Adrenal gland (tissue), 9 donors: ENCODE measurements at regions not wholly inside any gene's neighbourhood (a gene's known extent, or its start where the extent isn't known, plus 50 kb on each side); places are given as distances from the start of the nearest gene placed in this dataset.
A peak's percentile ranks its signal among the peaks of the same experiment; 100 is the strongest.

Source experiments
- DNase-seq, 7 donors: peaks; one replicate each; pipeline ENCODE4 v3.0.0-alpha.2; 2019 to 2020
- H3K27ac ChIP-seq, 5 donors: fragments of 200-600 bp; sonication (generic) in 4 of 5; 1 replicate in 3 of 5; 2 replicates in 2 of 5; pipeline versions ENCODE4 v1.5.1 to v1.8.0; 2016 to 2020; ENCODE audit warnings: mild to moderate bottlenecking in 1 of 5
- H3K27me3 ChIP-seq: fragments of 200-600 bp; 2 replicates; pipeline ENCODE4 v1.8.0; 2021
- H3K36me3 ChIP-seq, 2 donors: fragments of 200-600 bp; replicated peaks in 1 of 2; 1 replicate in 1 of 2; 2 replicates in 1 of 2; pipeline versions ENCODE4 v1.5.1 to v1.8.0; 2018 to 2022
- H3K4me1 ChIP-seq, 2 donors: fragments of 200-600 bp; replicated peaks in 1 of 2; 1 replicate in 1 of 2; 2 replicates in 1 of 2; pipeline versions ENCODE4 v1.5.1 to v1.8.0; 2018 to 2021
- H3K4me3 ChIP-seq, 4 donors: fragments of 200-600 bp; sonication (generic) in 3 of 4; one replicate each; pipeline ENCODE4 v1.5.1; 2016 to 2018
- H3K9me3 ChIP-seq, 3 donors: fragments of 200-600 bp; sonication (generic) in 1 of 3; replicated peaks in 1 of 3; 1 replicate in 2 of 3; 2 replicates in 1 of 3; pipeline versions ENCODE4 v1.5.1 to v1.8.0; 2016 to 2021
- POLR2A ChIP-seq, 2 donors: fragments of 450-650 bp; IDR thresholded peaks; one replicate each; pipeline ENCODE4 v1.6.1; 2017; ENCODE audit warnings: antibody characterized with exemption in 2 of 2, mild to moderate bottlenecking in 2 of 2, moderate library complexity in 1 of 2
- WGBS, 4 donors: extraction: QIAGEN DNeasy Blood & Tissue Kit in 2 of 4; methylation state at CpG; one replicate each; pipeline versions ENCODE4 v1.1.5 to v1.1.7; 2013 to 2017; 5-methylcytosine and 5-hydroxymethylcytosine counted together
- intact Hi-C, 2 donors: fragments of 100-400 bp; cut with DNase I; formaldehyde crosslinking; loops; one replicate each; pipeline versions ENCODE4 v1.14.1 to v1.15.0; 2022 to 2023
- TF ChIP-seq, protein P1 (sequence below), 6 experiments: fragments of 450-650 bp in 4 of 6; fragments of 200-600 bp in 2 of 6; sonication (generic) in 1 of 6; IDR thresholded peaks; 1 replicate in 5 of 6; 2 replicates in 1 of 6; pipeline versions ENCODE4 v1.5.1 to v1.8.0; 2016 to 2021; ENCODE audit warnings: antibody characterized with exemption in 6 of 6, mild to moderate bottlenecking in 2 of 6, moderate library complexity in 1 of 6
- donor health status: healthy with polysubstance abuse.
- donor health status: Bipolar disorder and iron deficiency.
- donor health status: DM: yes; HTN: yes; CAD: no.
- donor health status: DM: no; HTN: no; CAD: no.
- donor health status: DM: no; HTN: no; CAD: no.

GRCh38 chr19:31602548-31602947, 253.3 kb upstream of the TSHZ3 start:
- intact Hi-C loops, result no loop called here
- Histone ChIP-seq H3K27ac (no peak overlapping the region), H3K4me3 (no peak overlapping the region), H3K27me3 (no peaks in the 10 kb centered on the region), H3K36me3 (no peaks in the 10 kb centered on the region), H3K4me1 (no peaks in the 10 kb centered on the region), H3K9me3 (no peaks in the 10 kb centered on the region)
- TF ChIP-seq POLR2A (IDR thresholded peaks at IDR 0.05), result no peak
- TF ChIP-seq, protein P1, sequence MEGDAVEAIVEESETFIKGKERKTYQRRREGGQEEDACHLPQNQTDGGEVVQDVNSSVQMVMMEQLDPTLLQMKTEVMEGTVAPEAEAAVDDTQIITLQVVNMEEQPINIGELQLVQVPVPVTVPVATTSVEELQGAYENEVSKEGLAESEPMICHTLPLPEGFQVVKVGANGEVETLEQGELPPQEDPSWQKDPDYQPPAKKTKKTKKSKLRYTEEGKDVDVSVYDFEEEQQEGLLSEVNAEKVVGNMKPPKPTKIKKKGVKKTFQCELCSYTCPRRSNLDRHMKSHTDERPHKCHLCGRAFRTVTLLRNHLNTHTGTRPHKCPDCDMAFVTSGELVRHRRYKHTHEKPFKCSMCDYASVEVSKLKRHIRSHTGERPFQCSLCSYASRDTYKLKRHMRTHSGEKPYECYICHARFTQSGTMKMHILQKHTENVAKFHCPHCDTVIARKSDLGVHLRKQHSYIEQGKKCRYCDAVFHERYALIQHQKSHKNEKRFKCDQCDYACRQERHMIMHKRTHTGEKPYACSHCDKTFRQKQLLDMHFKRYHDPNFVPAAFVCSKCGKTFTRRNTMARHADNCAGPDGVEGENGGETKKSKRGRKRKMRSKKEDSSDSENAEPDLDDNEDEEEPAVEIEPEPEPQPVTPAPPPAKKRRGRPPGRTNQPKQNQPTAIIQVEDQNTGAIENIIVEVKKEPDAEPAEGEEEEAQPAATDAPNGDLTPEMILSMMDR (IDR thresholded peaks at IDR 0.05), result no peak
- 93 to 98% (median 96%) methylated on average over 4 of the region's 4 CpGs for WGBS, 4 donors
- DNase-seq, result no peak

- H3K4me3 ChIP-seq, result no peak overlapping the region
- intact Hi-C loops, result no loop called here
- no peak overlapping the region for H3K27ac ChIP-seq
- TF ChIP-seq POLR2A (IDR thresholded peaks at IDR 0.05), result no peak
- TF ChIP-seq, protein P1 (IDR thresholded peaks at IDR 0.05), result no peak
- no peaks in the 10 kb centered on the region for H3K27me3 ChIP-seq
- no peaks in the 10 kb centered on the region for H3K36me3 ChIP-seq
- DNase-seq, result no peak
- 73 to 81% (median 76%) methylated on average over 10 of the region's 10 CpGs for WGBS, 4 donors
- no peaks in the 10 kb centered on the region for H3K9me3 ChIP-seq
- no peaks in the 10 kb centered on the region for H3K4me1 ChIP-seq
These were observed 255.3 kb upstream of the TSHZ3 start for GRCh38 chr19:31604493-31605040.

- Histone ChIP-seq H3K27me3 (no peaks in the 10 kb centered on the region), H3K27ac (no peak overlapping the region), H3K4me3 (no peak overlapping the region), H3K9me3 (no peaks in the 10 kb centered on the region), H3K4me1 (no peaks in the 10 kb centered on the region), H3K36me3 (no peaks in the 10 kb centered on the region)
- peak in 2 of 7 donors; percentile 23 to 29 for DNase-seq
- WGBS, 4 donors, result 78 to 84% (median 80%) methylated on average over 8 of the region's 8 CpGs
- TF ChIP-seq POLR2A (IDR thresholded peaks at IDR 0.05), result no peak
- intact Hi-C loops, result no loop called here
These were observed 260.8 kb upstream of the TSHZ3 start for GRCh38 chr19:31610018-31610417.

- Histone ChIP-seq H3K36me3 (no peaks in the 10 kb centered on the region), H3K4me1 (no peaks in the 10 kb centered on the region), H3K27ac (no peak overlapping the region), H3K9me3 (no peaks in the 10 kb centered on the region), H3K27me3 (no peaks in the 10 kb centered on the region), H3K4me3 (no peak overlapping the region)
- intact Hi-C loops, result no loop called here
- no peak for DNase-seq
- 81 to 87% (median 84%) methylated on average over 3 of the region's 3 CpGs for WGBS, 4 donors
- TF ChIP-seq, protein P1 (IDR thresholded peaks at IDR 0.05), result no peak
- no peak for TF ChIP-seq POLR2A (IDR thresholded peaks at IDR 0.05)
These were observed 262.0 kb upstream of the TSHZ3 start for GRCh38 chr19:31611046-31611877.
